Spleen (tissue), 7 donors: ENCODE measurements at regions not wholly inside any gene's neighbourhood (a gene's known extent, or its start where the extent isn't known, plus 50 kb on each side); places are given as distances from the start of the nearest gene placed in this dataset.

Source experiments
- POLR2A ChIP-seq, 3 donors: fragments of 450-650 bp; IDR thresholded peaks; one replicate each; pipeline ENCODE4 v1.5.1; 2017; ENCODE audit warnings: antibody characterized with exemption in 3 of 3, mild to moderate bottlenecking in 1 of 3
- POLR2AphosphoS5 ChIP-seq, 3 donors: sonication (generic); formaldehyde crosslinking; IDR thresholded peaks; one replicate each; pipeline ENCODE4 v1.5.1; 2017; ENCODE audit warnings: antibody characterized with exemption in 3 of 3
- TF ChIP-seq, protein P1 (sequence below), 11 experiments: fragments of 200-600 bp in 7 of 11; fragments of 450-650 bp in 4 of 11; sonication (generic) in 4 of 11; IDR thresholded peaks in 8 of 11; conservative IDR thresholded peaks in 3 of 11; 1 replicate in 7 of 11; 2 replicates in 4 of 11; pipeline versions ENCODE4 v1.4.0 to v1.8.0; 2016 to 2021; ENCODE audit warnings: antibody characterized with exemption in 11 of 11, inconsistent platforms in 4 of 11, mild to moderate bottlenecking in 1 of 11
- donor health status: DM: no; HTN: no; CAD: no; lungs with moderate emphysema.
- donor health status: DM: no; HTN: no; CAD: no.
- donor health status: DM: no; HTN: no; CAD: no.

DNA sequence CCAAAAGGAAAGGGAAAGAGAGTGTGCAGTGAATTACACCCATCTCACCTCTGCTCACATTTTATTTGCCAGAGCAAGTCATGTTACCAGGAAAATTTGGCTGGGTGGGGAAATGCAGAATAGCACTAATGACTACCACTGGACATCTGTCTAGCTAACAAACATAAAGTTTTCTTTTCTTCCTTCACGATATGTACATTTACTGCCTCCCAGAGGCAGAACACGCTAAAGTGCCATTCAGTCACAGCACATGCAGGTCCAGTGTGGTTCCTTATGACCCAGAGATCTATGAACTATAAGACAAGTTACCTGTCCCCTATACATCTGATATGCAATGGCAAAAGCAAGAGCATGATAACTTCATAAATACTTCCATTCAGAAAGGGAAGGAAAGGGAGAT is 194.1 kb downstream of the OGFRL1 start:
- TF ChIP-seq, protein P1, sequence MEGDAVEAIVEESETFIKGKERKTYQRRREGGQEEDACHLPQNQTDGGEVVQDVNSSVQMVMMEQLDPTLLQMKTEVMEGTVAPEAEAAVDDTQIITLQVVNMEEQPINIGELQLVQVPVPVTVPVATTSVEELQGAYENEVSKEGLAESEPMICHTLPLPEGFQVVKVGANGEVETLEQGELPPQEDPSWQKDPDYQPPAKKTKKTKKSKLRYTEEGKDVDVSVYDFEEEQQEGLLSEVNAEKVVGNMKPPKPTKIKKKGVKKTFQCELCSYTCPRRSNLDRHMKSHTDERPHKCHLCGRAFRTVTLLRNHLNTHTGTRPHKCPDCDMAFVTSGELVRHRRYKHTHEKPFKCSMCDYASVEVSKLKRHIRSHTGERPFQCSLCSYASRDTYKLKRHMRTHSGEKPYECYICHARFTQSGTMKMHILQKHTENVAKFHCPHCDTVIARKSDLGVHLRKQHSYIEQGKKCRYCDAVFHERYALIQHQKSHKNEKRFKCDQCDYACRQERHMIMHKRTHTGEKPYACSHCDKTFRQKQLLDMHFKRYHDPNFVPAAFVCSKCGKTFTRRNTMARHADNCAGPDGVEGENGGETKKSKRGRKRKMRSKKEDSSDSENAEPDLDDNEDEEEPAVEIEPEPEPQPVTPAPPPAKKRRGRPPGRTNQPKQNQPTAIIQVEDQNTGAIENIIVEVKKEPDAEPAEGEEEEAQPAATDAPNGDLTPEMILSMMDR (IDR thresholded peaks at IDR 0.05 in 8 of 11, conservative IDR thresholded peaks at IDR 0.05 in 3 of 11), result no peak
- no peak for TF ChIP-seq POLR2A (IDR thresholded peaks at IDR 0.05)
- no peak for TF ChIP-seq POLR2AphosphoS5 (IDR thresholded peaks at IDR 0.05)
